ENCODE measurements at regions not wholly inside any gene's neighbourhood (a gene's known extent, or its start where the extent isn't known, plus 50 kb on each side); places are given as distances from the start of the nearest gene placed in this dataset.
"Not testable (repeated sequence)": the region's sequence is repeated elsewhere in the genome, so short reads cannot be mapped to it uniquely, and the experiment has no call there.

GRCh38 chr1:149635290-149635899 is 51.7 kb downstream of the PPIAL4C start:
- DNase-seq, result not testable (repeated sequence)

- DNase-seq, result peak; percentile 95
Observed at GRCh38 chr1:149636286-149637122, 52.9 kb downstream of the PPIAL4C start.

- DNase-seq, result not testable (repeated sequence)
Observed at GRCh38 chr1:149638481-149638880, 54.8 kb downstream of the PPIAL4C start.

GRCh38 chr1:149638901-149639658 is 55.4 kb downstream of the PPIAL4C start:
- not testable (repeated sequence) for DNase-seq

- DNase-seq, result not testable (repeated sequence)
Observed at GRCh38 chr1:149641179-149641578, 57.5 kb downstream of the PPIAL4C start.

- not testable (repeated sequence) for DNase-seq
Observed at GRCh38 chr1:149644818-149645217, 61.2 kb downstream of the PPIAL4C start.

DNA sequence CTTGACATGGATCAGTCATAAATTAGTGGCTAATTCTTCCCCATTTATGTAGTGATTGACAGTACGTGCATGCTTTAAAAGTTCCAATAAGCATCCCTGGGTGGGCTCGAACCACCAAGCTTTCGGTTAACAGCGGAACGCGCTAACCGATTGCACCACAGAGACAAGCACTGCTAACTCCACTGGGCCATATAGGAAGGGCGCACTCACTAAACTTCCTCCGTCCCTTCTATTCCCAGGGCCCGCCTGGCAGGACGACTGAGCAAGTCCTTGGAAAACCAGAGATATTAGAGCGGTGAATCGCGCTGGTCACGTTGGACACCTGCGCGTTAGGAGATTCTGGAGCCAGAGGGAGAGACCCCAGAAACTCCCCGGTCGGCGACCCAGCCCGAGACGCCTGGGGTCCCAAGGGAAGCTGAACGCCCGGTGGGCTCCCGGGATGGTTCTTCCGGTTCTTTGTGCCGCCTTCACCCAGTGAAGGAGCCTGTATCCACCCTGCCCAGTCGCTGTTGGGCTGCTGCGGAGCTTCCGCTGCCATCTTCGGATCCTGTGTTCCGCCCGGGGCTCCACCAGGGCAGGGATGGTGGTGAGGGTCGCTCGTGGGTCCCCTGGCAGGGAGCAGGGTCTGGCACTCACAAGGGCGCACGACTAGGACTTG is 62.8 kb downstream of the PPIAL4C start:
- peak; percentile 69 for DNase-seq

GRCh38 chr1:149647018-149647373 is 63.3 kb downstream of the PPIAL4C start:
- DNase-seq, result peak; percentile 31

- not testable (repeated sequence) for DNase-seq
Observed at GRCh38 chr1:149657750-149658149, 74.1 kb downstream of the PPIAL4C start.

DNA sequence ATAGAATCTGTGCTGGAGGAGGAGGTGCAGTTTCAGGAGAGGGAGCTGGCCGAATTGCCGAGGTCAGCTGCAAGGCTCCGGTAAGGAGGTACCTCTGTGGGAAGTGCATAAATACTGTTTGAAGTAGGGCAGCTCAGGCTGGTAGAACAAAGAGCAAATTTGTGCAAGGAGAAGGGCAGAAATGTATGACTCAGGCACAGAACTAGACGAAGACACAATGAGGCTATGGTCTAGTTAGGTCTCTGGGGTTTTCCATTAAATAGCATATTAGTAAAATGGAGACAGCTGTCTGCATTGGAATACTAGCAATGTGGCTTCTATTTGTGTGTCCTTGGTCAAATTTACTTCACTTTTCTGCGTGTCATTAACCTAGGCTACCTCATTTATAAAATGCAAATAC is 74.5 kb downstream of the PPIAL4C start:
- not testable (repeated sequence) for DNase-seq

DNA sequence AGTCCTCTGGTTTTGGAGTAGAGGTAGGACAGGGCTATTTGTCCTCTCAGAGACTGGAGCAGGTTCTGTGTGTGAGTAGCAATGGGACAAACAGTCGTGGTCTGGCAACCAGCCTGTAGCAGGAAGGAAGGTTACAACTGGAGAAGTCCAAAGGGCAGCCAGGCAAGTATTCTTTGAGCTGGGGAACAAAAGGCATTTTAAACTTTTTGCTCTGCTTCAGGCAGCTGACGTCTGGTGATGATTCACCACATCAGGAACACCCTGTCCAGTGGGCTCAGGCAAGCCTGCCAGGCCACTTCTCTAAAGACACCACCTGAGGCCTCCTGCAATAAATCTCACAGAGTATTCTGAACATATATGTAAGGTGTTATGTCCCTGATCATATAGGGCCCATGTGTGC is 81.0 kb downstream of the PPIAL4C start:
- DNase-seq, result peak; percentile 63

DNA sequence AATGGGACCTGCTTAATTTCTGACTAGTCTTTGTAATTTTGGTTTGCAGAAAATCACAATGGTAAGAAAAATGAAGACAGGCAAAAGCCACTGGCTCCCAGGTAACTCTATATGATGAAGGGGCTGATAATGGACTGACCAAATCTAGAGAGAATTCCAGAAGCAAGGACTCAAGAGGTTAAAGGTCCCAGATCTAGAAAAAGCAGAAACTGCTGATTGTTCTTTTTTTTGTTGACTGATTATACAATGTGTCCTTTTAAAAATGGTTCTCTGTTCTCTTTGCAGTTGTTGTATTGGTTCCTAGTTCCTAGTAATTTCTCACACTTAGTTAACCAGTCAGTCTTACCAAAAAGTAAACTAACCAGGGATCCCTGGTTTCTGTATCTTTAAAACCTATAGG is 81.4 kb downstream of the PPIAL4C start:
- not testable (repeated sequence) for DNase-seq

DNA sequence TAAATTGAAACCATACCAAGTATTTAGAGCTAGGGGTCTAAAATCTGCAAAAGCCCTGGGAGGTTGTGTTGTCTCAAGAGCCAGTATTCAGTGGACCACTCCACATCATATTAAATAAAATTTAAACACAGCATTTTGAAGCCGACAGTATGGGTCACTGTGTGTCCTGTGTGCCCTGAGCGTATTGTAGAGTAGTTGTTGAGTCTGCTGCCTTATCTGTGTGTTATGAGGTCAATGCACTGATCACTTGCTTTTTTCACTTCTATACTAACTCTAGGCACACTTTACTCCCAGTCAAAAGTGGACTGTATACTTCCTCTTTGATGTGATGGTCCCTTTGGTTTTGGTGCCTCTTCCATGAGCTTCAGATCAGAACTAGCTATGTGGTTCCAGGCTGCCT is 81.9 kb downstream of the PPIAL4C start:
- not testable (repeated sequence) for DNase-seq

DNA sequence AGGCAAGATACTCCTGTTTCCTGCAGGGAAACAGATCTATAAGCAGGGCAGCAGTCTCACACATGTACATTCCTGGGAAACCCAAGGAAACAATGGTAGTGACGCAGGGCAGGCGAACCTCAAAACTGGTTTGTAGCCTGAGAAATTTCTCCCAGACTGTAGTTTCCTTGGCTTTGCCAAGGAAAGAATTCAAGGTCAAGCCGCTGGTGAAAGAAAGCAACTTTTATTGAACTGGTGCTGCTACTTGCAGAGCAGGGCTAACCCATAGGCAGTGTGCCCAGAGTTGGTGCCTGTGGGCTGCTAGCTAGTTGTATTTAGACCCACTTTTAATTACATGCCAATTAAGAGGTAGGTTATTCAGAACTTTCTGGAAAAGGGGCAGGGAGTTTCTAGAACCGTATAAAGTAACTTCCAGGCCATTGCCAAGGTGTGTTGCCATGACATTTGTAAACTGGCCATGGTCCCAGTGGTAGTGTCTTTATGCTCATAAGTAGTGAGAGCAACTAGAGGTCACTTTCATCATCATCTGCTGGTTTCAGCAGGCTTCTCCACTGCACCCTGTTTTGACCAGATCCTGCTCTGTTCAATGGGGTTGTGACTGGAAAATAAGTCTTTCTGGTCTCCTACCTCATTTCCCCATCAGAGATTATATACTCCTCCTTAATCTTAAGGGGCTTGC is 89.7 kb downstream of the PPIAL4C start:
- not testable (repeated sequence) for DNase-seq

GRCh38 chr1:149674921-149675320 is 91.3 kb downstream of the PPIAL4C start:
- DNase-seq, result not testable (repeated sequence)

DNA sequence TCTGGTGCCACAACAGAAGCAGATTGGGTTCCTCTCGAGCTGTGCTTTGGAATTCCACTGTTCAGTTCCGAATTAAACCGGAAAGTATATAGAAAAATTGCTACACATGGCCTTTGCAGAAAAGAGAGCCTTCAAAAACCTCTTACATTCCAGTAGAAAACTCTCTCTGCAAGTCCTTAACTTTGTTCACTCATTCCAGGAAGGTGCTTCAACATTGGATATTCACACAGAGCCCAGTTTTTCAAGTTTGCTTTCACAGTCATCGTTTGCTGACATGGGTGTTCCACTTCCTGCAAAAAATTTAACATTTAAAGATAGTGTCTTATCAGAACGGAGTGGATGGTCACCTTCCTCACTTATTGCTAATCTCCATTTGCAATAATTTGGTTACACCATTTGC is 93.7 kb downstream of the PPIAL4C start:
- not testable (repeated sequence) for DNase-seq

DNA sequence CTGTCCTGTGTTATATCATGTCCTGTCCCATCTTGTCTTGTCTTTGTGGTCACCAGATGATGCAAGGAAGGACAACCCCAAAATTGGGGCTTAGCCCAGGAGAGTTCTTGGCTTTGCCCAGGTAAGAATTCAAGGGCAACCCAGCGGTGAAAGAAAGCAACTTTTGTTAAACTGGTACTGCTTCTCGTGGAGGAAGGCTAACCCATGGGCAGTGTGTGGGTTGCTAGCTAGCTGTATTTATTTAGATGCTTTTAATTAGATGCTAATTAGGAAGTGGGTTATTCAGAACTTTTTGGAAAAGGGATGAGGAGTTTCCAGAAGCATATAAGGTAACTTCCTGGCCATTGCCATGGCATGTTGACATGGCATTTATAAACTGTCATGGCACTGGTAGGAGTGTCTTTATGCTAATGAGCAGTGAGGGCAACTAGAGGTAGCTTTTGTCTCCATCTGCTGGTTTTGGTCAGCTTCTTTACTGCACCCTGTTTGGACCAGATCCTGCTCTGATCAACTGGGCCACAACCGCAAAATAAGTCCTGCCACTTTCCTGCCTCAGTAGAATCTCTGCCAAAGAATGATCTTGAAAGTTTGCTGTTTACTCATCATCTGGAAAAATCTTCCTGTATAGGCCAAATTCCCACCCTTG is 95.8 kb upstream of the FCGR1A start:
- not testable (repeated sequence) for DNase-seq

- not testable (repeated sequence) for DNase-seq
Observed at GRCh38 chr1:149691399-149691798, 91.1 kb upstream of the FCGR1A start.

DNA sequence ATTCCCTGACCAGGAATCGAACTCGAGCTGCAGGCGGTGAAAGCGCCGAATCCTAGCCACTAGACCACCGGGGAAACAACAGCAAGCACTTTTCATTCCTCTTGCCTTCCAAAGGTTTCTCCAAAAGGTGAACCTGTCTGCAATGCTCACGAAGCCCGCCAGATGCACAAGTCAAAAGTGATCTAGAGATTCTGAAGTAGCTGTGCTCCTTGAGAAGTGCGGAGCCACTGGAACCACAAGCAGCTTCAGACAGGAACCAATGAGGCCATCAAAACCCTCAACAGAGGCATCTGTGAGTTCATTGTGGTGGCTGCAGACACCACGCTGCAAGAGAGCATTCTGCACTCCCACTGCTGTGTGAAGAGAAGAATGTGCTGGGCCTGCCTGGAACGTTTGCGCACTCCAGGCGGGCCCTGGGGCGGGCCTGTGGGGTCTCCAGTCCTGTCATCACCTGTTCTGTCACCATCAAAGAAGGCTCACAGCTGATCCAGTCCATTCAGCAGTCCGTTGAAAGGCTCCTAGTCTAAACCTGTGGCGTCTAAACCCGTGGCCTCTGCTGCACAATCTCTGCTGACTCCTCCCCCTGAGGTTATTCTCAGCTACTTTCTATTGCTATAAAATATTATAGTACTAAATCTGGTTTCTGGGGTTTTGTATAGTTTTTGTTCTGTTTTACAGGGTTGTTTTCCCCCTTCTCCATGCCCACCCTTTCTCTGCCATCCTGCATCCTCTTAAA is 89.5 kb upstream of the FCGR1A start:
- DNase-seq, result not testable (repeated sequence)

DNA sequence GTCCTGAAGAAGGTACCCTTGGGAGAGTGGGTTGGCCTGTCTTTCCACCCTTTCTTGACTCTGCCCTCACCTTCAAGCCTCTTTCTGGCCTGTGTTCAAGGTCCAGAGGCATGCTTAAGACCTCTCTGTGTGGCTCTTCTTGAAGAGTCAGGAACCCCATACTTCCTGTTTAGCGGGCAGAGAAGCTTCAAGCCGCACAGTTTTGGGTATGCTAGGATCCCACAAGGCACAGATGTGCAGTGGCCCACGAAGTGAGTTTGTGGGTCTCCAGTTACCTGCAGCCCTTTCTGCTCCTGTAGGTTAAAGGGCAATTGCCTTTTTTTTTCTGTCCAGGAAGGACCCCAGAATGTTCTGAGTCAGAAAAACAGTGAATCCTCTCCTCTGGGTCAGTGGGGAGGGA is 87.4 kb upstream of the FCGR1A start:
- DNase-seq, result not testable (repeated sequence)

DNA sequence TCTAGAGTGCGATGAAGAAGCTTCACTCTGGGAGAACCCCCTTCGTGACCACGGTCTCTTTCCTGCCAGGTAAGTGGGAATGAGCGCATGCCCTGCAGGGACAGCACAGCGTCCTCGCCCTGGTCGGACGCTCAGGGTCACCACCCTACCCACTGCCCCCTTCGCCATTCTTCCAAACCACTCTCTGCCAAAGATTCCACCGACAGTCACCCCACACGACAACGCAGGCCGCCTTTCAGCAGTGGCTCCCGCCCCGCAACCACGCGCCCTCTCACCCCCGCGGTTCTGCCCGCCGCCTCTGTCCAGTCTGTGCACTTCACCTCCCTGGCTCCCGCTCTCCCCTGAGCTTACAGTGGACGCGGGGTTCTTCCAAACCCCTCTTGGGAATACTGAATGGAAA is 82.3 kb upstream of the FCGR1A start:
- not testable (repeated sequence) for DNase-seq

Data from DMS53 (cell line).